AG04449 (cell line): ENCODE measurements at regions not wholly inside any gene's neighbourhood (a gene's known extent, or its start where the extent isn't known, plus 50 kb on each side); places are given as distances from the start of the nearest gene placed in this dataset.

ENCODE experiments used
- CTCF ChIA-PET: fragments of 350-600 bp; formaldehyde crosslinking; extraction: SDS; loops from one replicate; lab custom pipeline; 2021; ENCODE audit warnings: antibody characterized with exemption; lab: Yijun Ruan, JAX
- POLR2A ChIA-PET: fragments of 400-600, 350-600 bp; formaldehyde crosslinking; extraction: SDS; loops from one replicate; lab custom pipeline; 2020; ENCODE audit warnings: antibody characterized with exemption, inconsistent platforms; lab: Yijun Ruan, JAX
- DNase-seq: peaks from one replicate; pipeline ENCODE4 v3.0.0-alpha.2; 2010; ENCODE audit warnings: low read depth, low spot score
- H3K4me3 ChIP-seq: 2 replicates; pipeline ENCODE4 v1.5.1; 2011; ENCODE audit warnings: low read depth, mild to moderate bottlenecking, control low read depth, low read length
- CTCF ChIP-seq: IDR thresholded peaks from one replicate; pipeline ENCODE4 v1.5.1; 2011; ENCODE audit warnings: mild to moderate bottlenecking, moderate library complexity, low read length, control low read depth, inconsistent platforms; ENCODE audit not compliant: insufficient read depth; ENCODE audit errors: missing control alignments

- no peak overlapping the region for H3K4me3 ChIP-seq
- DNase-seq: no peak
- no peak for TF ChIP-seq CTCF
- CTCF ChIA-PET: interaction anchor here (1.2 to 10.7 kb wide), 4 partner anchors 17 to 589 kb away, joined by 3 to 208 read pairs (median 6); no protein-coding TSS in a partner anchor
- POLR2A ChIA-PET: no interaction called here
Measured at GRCh38 chr2:71991397-71991796, 156.3 kb downstream of the CYP26B1 start.

- H3K4me3 ChIP-seq: no peak overlapping the region
- ChIA-PET POLR2A (no interaction called here), CTCF (interaction anchor here (1.2 to 10.7 kb wide), 4 partner anchors 16 to 589 kb away, joined by 3 to 208 read pairs (median 6); no protein-coding TSS in a partner anchor)
- no peak for TF ChIP-seq CTCF
- no peak for DNase-seq
Measured at GRCh38 chr2:71990826-71991225, 156.8 kb downstream of the CYP26B1 start.

GRCh38 chr2:71990122-71990521 is 157.5 kb downstream of the CYP26B1 start:
- H3K4me3 ChIP-seq: no peak overlapping the region
- DNase-seq: no peak
- ChIA-PET CTCF (interaction anchor here (2.6 to 10.7 kb wide), 2 partner anchors 190 to 590 kb away, joined by 7 to 208 read pairs; no protein-coding TSS in a partner anchor), POLR2A (no interaction called here)
- no peak for TF ChIP-seq CTCF

- no peak for TF ChIP-seq CTCF
- ChIA-PET POLR2A (no interaction called here), CTCF (interaction anchor here (10.7 kb wide), 1 partner anchor 190 kb away, joined by 208 read pairs; no protein-coding TSS in a partner anchor)
- DNase-seq: no peak
- H3K4me3 ChIP-seq: no peak overlapping the region
Measured at GRCh38 chr2:71989671-71990070, 158.0 kb downstream of the CYP26B1 start.

- DNase-seq: no peak
- CTCF ChIA-PET: interaction anchor here (10.7 kb wide), 1 partner anchor 188 kb away, joined by 208 read pairs; no protein-coding TSS in a partner anchor
- H3K4me3 ChIP-seq: no peak overlapping the region
- POLR2A ChIA-PET: no interaction called here
- TF ChIP-seq CTCF: no peak
Measured at GRCh38 chr2:71988170-71988569, 159.5 kb downstream of the CYP26B1 start.

- DNase-seq: no peak
- POLR2A ChIA-PET: no interaction called here
- TF ChIP-seq CTCF: no peak
- H3K4me3 ChIP-seq: no peak overlapping the region
- CTCF ChIA-PET: no interaction called here
Measured at GRCh38 chr2:71976685-71977084, 171.0 kb downstream of the CYP26B1 start.
